KBM-7 (cell line): ENCODE measurements at regions not wholly inside any gene's neighbourhood (a gene's known extent, or its start where the extent isn't known, plus 50 kb on each side); places are given as distances from the start of the nearest gene placed in this dataset.

Source experiments
- DNase-seq: peaks from one replicate; pipeline ENCODE4 v3.0.0-alpha.2; 2015
- in situ Hi-C: fragments of 300-500 bp; cut with MboI; formaldehyde crosslinking; loops from 2 replicates; pipeline ENCODE4 v1.14.3; 2020; ENCODE audit warnings: low sequenced_read_pairs, low pct_unique_long_range_greater_than_20kb, mixed read lengths

- in situ Hi-C loops, result loop anchor here (25.0 kb wide), 1 partner anchor 933 kb away; no protein-coding TSS in a partner anchor
- DNase-seq, result no peak
These were observed 150.1 kb upstream of the MPDZ start for GRCh38 chr9:13429301-13430190.

GRCh38 chr9:13428766-13429165, 149.3 kb upstream of the MPDZ start:
- DNase-seq, result no peak
- in situ Hi-C loops, result loop anchor here (25.0 kb wide), 1 partner anchor 934 kb away; no protein-coding TSS in a partner anchor

GRCh38 chr9:13427587-13427986, 148.1 kb upstream of the MPDZ start:
- in situ Hi-C loops, result loop anchor here (25.0 kb wide), 1 partner anchor 935 kb away; no protein-coding TSS in a partner anchor
- peak; percentile 50 for DNase-seq

- in situ Hi-C loops, result loop anchor here (25.0 kb wide), 1 partner anchor 936 kb away; no protein-coding TSS in a partner anchor
- no peak for DNase-seq
These were observed 147.1 kb upstream of the MPDZ start for GRCh38 chr9:13426606-13427005.

- DNase-seq, result no peak
- in situ Hi-C loops, result loop anchor here (25.0 kb wide), 1 partner anchor 937 kb away; no protein-coding TSS in a partner anchor
These were observed 145.4 kb upstream of the MPDZ start for GRCh38 chr9:13424872-13425271.

- DNase-seq, result no peak
- in situ Hi-C loops, result no loop called here
These were observed 144.7 kb upstream of the MPDZ start for GRCh38 chr9:13424204-13424603.

- no peak for DNase-seq
- in situ Hi-C loops, result no loop called here
These were observed 134.9 kb upstream of the MPDZ start for GRCh38 chr9:13414349-13414748.

GRCh38 chr9:13412331-13412730, 132.8 kb upstream of the MPDZ start:
- in situ Hi-C loops, result no loop called here
- no peak for DNase-seq

- no peak for DNase-seq
- in situ Hi-C loops, result no loop called here
These were observed 132.3 kb upstream of the MPDZ start for GRCh38 chr9:13411791-13412190.

- in situ Hi-C loops, result no loop called here
- DNase-seq, result no peak
These were observed 131.1 kb upstream of the MPDZ start for GRCh38 chr9:13410566-13411031.

GRCh38 chr9:13397661-13398060, 118.2 kb upstream of the MPDZ start:
- DNase-seq, result no peak
- in situ Hi-C loops, result no loop called here

GRCh38 chr9:13397220-13397619, 117.7 kb upstream of the MPDZ start:
- no peak for DNase-seq
- in situ Hi-C loops, result no loop called here

- in situ Hi-C loops, result no loop called here
- no peak for DNase-seq
These were observed 116.9 kb upstream of the MPDZ start for GRCh38 chr9:13396418-13396817.

- in situ Hi-C loops, result no loop called here
- no peak for DNase-seq
These were observed 115.7 kb upstream of the MPDZ start for GRCh38 chr9:13395156-13395555.

GRCh38 chr9:13388157-13388556, 108.7 kb upstream of the MPDZ start:
- in situ Hi-C loops, result no loop called here
- no peak for DNase-seq

- DNase-seq, result no peak
- in situ Hi-C loops, result no loop called here
These were observed 108.2 kb upstream of the MPDZ start for GRCh38 chr9:13387734-13388067.

- in situ Hi-C loops, result no loop called here
- DNase-seq, result no peak
These were observed 107.6 kb upstream of the MPDZ start for GRCh38 chr9:13386935-13387733.

GRCh38 chr9:13386316-13386715, 106.8 kb upstream of the MPDZ start:
- in situ Hi-C loops, result no loop called here
- DNase-seq, result no peak

GRCh38 chr9:13383855-13384254, 104.4 kb upstream of the MPDZ start:
- DNase-seq, result no peak
- in situ Hi-C loops, result no loop called here

- DNase-seq, result no peak
- in situ Hi-C loops, result no loop called here
These were observed 103.7 kb upstream of the MPDZ start for GRCh38 chr9:13383216-13383615.
